PC-3 (cell line): ENCODE measurements at regions not wholly inside any gene's neighbourhood (a gene's known extent, or its start where the extent isn't known, plus 50 kb on each side); places are given as distances from the start of the nearest gene placed in this dataset.

Source experiments
- ATAC-seq: fragments of 200-7000 bp; cut with Tn5 transposase; 2 replicates; pipeline ENCODE4 v1.9.1; 2020; ENCODE audit warnings: mild to moderate bottlenecking, moderate library complexity
- BruUV-seq: library from RNA; stranded (reverse); fragments of 400-500 nt; replicated peaks from 2 replicates; lab custom pipeline; 2021; lab: Mats Ljungman, UMichigan
- CTCF ChIA-PET: fragments of 300-600 bp; sonication (Branson Sonifier 250); formaldehyde crosslinking; loops from one replicate; lab custom pipeline; 2022; ENCODE audit warnings: antibody characterized with exemption; lab: Charles Lee
- POLR2A ChIA-PET: fragments of 300-600 bp; sonication (Branson Sonifier 250); formaldehyde crosslinking; loops from one replicate; lab custom pipeline; 2022; ENCODE audit warnings: antibody characterized with exemption; ENCODE audit not compliant: unreplicated experiment; lab: Charles Lee
- DNase-seq: peaks from one replicate; pipeline ENCODE4 v3.0.0-alpha.2; 2015
- H2AFZ ChIP-seq: fragments of 300-600 bp; sonication (generic); 2 replicates; pipeline ENCODE4 v1.6.0; 2016; ENCODE audit warnings: antibody characterized with exemption, low read length
- H3F3A ChIP-seq: fragments of 300-600 bp; sonication (generic); one replicate; pipeline ENCODE4 v1.6.0; 2017; ENCODE audit warnings: antibody characterized with exemption, low read length, control low read depth, mild to moderate bottlenecking; ENCODE audit not compliant: unreplicated experiment
- H3K27ac ChIP-seq: fragments of 300-600 bp; sonication (generic); 2 replicates; pipeline ENCODE4 v1.5.1; 2016; ENCODE audit warnings: mild to moderate bottlenecking, low read length
- H3K27me3 ChIP-seq: fragments of 300-600 bp; sonication (generic); 2 replicates; pipeline ENCODE4 v1.6.1; 2016; ENCODE audit warnings: low read length, mixed read lengths
- H3K36me3 ChIP-seq: fragments of 300-600 bp; sonication (generic); 2 replicates; pipeline ENCODE4 v1.6.1; 2016; ENCODE audit warnings: low read depth, mixed run types, low read length, mixed read lengths
- H3K4me1 ChIP-seq: fragments of 300-600 bp; sonication (generic); 2 replicates; pipeline ENCODE4 v1.5.1; 2016; ENCODE audit warnings: low read length; ENCODE audit not compliant: insufficient read depth
- H3K4me2 ChIP-seq: fragments of 300-600 bp; sonication (generic); 2 replicates; pipeline ENCODE4 v1.6.0; 2016; ENCODE audit warnings: low read length
- H3K4me3 ChIP-seq: fragments of 300-600 bp; sonication (generic); 2 replicates; pipeline ENCODE4 v1.5.1; 2016; ENCODE audit warnings: mild to moderate bottlenecking, low read length, mixed read lengths
- H3K79me2 ChIP-seq: fragments of 300-600 bp; sonication (generic); 2 replicates; pipeline ENCODE4 v1.6.1; 2017; ENCODE audit warnings: low read length, mixed read lengths
- H3K9ac ChIP-seq: fragments of 300-600 bp; sonication (generic); 2 replicates; pipeline ENCODE4 v1.6.0; 2016; ENCODE audit warnings: mild to moderate bottlenecking, low read length
- H3K9me2 ChIP-seq: fragments of 300-600 bp; sonication (generic); replicated peaks from 2 replicates; pipeline ENCODE4 v1.6.1; 2016; ENCODE audit warnings: mixed run types, low read length, mixed read lengths
- H3K9me3 ChIP-seq: fragments of 300-600 bp; sonication (generic); 2 replicates; pipeline ENCODE4 v1.6.1; 2016; ENCODE audit warnings: low read length, mixed read lengths
- H4K20me1 ChIP-seq: fragments of 300-600 bp; sonication (generic); 2 replicates; pipeline ENCODE4 v1.6.1; 2016; ENCODE audit warnings: low read length, mixed read lengths
- EZH2 ChIP-seq: fragments of 300-600 bp; sonication (generic); IDR thresholded peaks from one replicate; pipeline ENCODE4 v1.6.1; 2017; ENCODE audit warnings: antibody characterized with exemption, mild to moderate bottlenecking, low read length; ENCODE audit not compliant: unreplicated experiment
- EZH2phosphoT487 ChIP-seq: fragments of 300-600 bp; sonication (generic); IDR thresholded peaks from 2 replicates; pipeline ENCODE4 v1.6.1; 2018; ENCODE audit warnings: mild to moderate bottlenecking, antibody characterized with exemption, low read length, borderline replicate concordance
- intact Hi-C: fragments of 100-400 bp; cut with micrococcal nuclease; formaldehyde crosslinking; loops from 2 replicates; pipeline ENCODE4 v1.9.0; 2023
- TF ChIP-seq, protein P1 (sequence below): fragments of 300-600 bp; sonication (generic); conservative IDR thresholded peaks from 2 replicates; pipeline ENCODE4 v1.5.1; 2017; ENCODE audit warnings: antibody characterized with exemption, low read depth, mild to moderate bottlenecking, low read length

- no peak for ATAC-seq
- ChIA-PET POLR2A (no interaction called here), CTCF (no interaction called here)
- no peaks in the 10 kb centered on the region for H4K20me1 ChIP-seq
- DNase-seq, result no peak
- peaks cover 11% of the 10 kb centered on the region for H3K4me1 ChIP-seq
- H3K9me3 ChIP-seq, result no peaks in the 10 kb centered on the region
- H3K9ac ChIP-seq, result no peak overlapping the region
- no peak overlapping the region for H2AFZ ChIP-seq
- H3K4me3 ChIP-seq, result no peak overlapping the region
- intact Hi-C loops, result no loop called here
- no peak overlapping the region for H3K4me2 ChIP-seq
- no peaks in the 10 kb centered on the region for H3F3A ChIP-seq
- no TSS peak for BruUV-seq
- H3K79me2 ChIP-seq, result no peaks in the 10 kb centered on the region
- TF ChIP-seq EZH2, result no peak
- TF ChIP-seq EZH2phosphoT487, result no peak
- TF ChIP-seq, protein P1, sequence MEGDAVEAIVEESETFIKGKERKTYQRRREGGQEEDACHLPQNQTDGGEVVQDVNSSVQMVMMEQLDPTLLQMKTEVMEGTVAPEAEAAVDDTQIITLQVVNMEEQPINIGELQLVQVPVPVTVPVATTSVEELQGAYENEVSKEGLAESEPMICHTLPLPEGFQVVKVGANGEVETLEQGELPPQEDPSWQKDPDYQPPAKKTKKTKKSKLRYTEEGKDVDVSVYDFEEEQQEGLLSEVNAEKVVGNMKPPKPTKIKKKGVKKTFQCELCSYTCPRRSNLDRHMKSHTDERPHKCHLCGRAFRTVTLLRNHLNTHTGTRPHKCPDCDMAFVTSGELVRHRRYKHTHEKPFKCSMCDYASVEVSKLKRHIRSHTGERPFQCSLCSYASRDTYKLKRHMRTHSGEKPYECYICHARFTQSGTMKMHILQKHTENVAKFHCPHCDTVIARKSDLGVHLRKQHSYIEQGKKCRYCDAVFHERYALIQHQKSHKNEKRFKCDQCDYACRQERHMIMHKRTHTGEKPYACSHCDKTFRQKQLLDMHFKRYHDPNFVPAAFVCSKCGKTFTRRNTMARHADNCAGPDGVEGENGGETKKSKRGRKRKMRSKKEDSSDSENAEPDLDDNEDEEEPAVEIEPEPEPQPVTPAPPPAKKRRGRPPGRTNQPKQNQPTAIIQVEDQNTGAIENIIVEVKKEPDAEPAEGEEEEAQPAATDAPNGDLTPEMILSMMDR, result no peak
- H3K36me3 ChIP-seq, result no peaks in the 10 kb centered on the region
- no peaks in the 10 kb centered on the region for H3K27me3 ChIP-seq
- H3K27ac ChIP-seq, result no peak overlapping the region
- H3K9me2 ChIP-seq, result no peaks in the 10 kb centered on the region
Measured at GRCh38 chr4:187270154-187270553, 546.5 kb upstream of the FAT1 start.

DNA sequence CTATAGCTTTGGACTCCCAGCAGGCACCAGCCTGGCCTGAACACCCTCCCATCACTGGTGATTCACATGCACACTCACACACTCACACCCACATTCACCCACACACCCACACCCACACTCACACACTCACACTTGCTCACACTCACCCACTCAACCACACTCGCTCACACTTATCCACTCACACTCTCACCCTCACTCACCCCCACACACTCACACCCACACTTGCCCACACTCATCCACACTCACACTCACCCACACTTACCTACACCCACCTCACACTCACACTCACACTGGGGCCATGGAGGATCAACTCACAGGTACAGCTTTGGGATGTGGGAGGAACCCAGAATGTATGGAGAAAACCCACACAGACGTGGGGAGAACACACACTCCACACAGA, 548.2 kb upstream of the FAT1 start:
- DNase-seq, result no peak
- no peak for TF ChIP-seq EZH2
- TF ChIP-seq EZH2phosphoT487, result no peak
- TF ChIP-seq, protein P1, result no peak
- H2AFZ ChIP-seq, result no peak overlapping the region
- H4K20me1 ChIP-seq, result no peaks in the 10 kb centered on the region
- H3K4me1 ChIP-seq, result peaks cover 11% of the 10 kb centered on the region
- H3K36me3 ChIP-seq, result no peaks in the 10 kb centered on the region
- H3K9me2 ChIP-seq, result no peaks in the 10 kb centered on the region
- BruUV-seq, result no TSS peak
- H3K4me3 ChIP-seq, result no peak overlapping the region
- CTCF ChIA-PET, result no interaction called here
- H3K9me3 ChIP-seq, result no peaks in the 10 kb centered on the region
- H3K4me2 ChIP-seq, result no peak overlapping the region
- no peak for ATAC-seq
- POLR2A ChIA-PET, result no interaction called here
- H3K27ac ChIP-seq, result no peak overlapping the region
- no peaks in the 10 kb centered on the region for H3F3A ChIP-seq
- no peaks in the 10 kb centered on the region for H3K27me3 ChIP-seq
- intact Hi-C loops, result no loop called here
- no peaks in the 10 kb centered on the region for H3K79me2 ChIP-seq
- no peak overlapping the region for H3K9ac ChIP-seq

DNA sequence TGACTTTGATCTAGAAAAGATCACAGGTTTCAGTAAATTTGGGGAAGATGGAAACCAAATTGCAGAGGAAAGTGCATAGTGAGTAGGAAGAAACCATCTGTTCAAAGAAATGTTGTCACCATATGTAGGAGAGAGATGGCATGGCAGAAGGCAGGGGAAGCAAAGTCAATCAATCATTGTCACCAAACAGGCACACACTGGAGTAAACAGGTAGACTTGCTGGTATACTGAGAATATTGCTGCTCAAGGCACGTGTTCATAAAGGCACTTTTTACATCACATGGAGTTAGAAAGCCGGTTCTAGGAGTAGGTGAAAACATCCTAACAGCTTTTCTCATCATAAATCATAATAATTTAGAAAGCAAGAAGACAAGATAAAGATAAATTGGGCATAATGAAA, 550.5 kb upstream of the FAT1 start:
- H3K4me2 ChIP-seq, result no peak overlapping the region
- H3K79me2 ChIP-seq, result no peaks in the 10 kb centered on the region
- TF ChIP-seq, protein P1, result no peak
- no peak for TF ChIP-seq EZH2
- TF ChIP-seq EZH2phosphoT487, result no peak
- H3K4me1 ChIP-seq, result peaks cover 4% of the 10 kb centered on the region; the same call in 1 of the 2 replicates
- no peaks in the 10 kb centered on the region for H3K36me3 ChIP-seq
- no peaks in the 10 kb centered on the region for H3K9me3 ChIP-seq
- H3K27ac ChIP-seq, result no peak overlapping the region
- H4K20me1 ChIP-seq, result no peaks in the 10 kb centered on the region
- ATAC-seq (no peak), DNase-seq (no peak)
- CTCF ChIA-PET, result no interaction called here
- no peaks in the 10 kb centered on the region for H3K9me2 ChIP-seq
- H3K4me3 ChIP-seq, result no peak overlapping the region
- H3K27me3 ChIP-seq, result no peaks in the 10 kb centered on the region
- H3K9ac ChIP-seq, result no peak overlapping the region
- no peak overlapping the region for H2AFZ ChIP-seq
- no TSS peak for BruUV-seq
- POLR2A ChIA-PET, result no interaction called here
- H3F3A ChIP-seq, result no peaks in the 10 kb centered on the region
- intact Hi-C loops, result no loop called here
